Fibroblast of villous mesenchyme (primary cell): ENCODE measurements at regions not wholly inside any gene's neighbourhood (a gene's known extent, or its start where the extent isn't known, plus 50 kb on each side); places are given as distances from the start of the nearest gene placed in this dataset.

Experiments
- DNase-seq: peaks from one replicate; pipeline ENCODE4 v3.0.0-alpha.2; 2010; ENCODE audit warnings: low read depth
- H3K4me3 ChIP-seq: 2 replicates; pipeline ENCODE4 v1.5.1; 2011; ENCODE audit warnings: low read depth, mild to moderate bottlenecking, low read length
- TF ChIP-seq, protein P1 (sequence below): IDR thresholded peaks from 2 replicates; pipeline ENCODE4 v1.5.1; 2012; ENCODE audit warnings: low read depth, mild to moderate bottlenecking, low read length; ENCODE audit not compliant: insufficient read depth

- TF ChIP-seq, protein P1, sequence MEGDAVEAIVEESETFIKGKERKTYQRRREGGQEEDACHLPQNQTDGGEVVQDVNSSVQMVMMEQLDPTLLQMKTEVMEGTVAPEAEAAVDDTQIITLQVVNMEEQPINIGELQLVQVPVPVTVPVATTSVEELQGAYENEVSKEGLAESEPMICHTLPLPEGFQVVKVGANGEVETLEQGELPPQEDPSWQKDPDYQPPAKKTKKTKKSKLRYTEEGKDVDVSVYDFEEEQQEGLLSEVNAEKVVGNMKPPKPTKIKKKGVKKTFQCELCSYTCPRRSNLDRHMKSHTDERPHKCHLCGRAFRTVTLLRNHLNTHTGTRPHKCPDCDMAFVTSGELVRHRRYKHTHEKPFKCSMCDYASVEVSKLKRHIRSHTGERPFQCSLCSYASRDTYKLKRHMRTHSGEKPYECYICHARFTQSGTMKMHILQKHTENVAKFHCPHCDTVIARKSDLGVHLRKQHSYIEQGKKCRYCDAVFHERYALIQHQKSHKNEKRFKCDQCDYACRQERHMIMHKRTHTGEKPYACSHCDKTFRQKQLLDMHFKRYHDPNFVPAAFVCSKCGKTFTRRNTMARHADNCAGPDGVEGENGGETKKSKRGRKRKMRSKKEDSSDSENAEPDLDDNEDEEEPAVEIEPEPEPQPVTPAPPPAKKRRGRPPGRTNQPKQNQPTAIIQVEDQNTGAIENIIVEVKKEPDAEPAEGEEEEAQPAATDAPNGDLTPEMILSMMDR, result no peak
- H3K4me3 ChIP-seq, result no peak overlapping the region
- peak; percentile 45 for DNase-seq
Measured at GRCh38 chr13:73870036-73870741, 264.0 kb downstream of the KLF12 start.

GRCh38 chr13:73865027-73865426 lies 269.2 kb downstream of the KLF12 start:
- no peak overlapping the region for H3K4me3 ChIP-seq
- TF ChIP-seq, protein P1, result no peak
- DNase-seq, result no peak

- H3K4me3 ChIP-seq, result no peak overlapping the region
- TF ChIP-seq, protein P1, result no peak
- no peak for DNase-seq
Measured at GRCh38 chr13:73861136-73861535, 273.1 kb downstream of the KLF12 start.

- TF ChIP-seq, protein P1, result no peak
- H3K4me3 ChIP-seq, result no peak overlapping the region
- DNase-seq, result no peak
Measured at GRCh38 chr13:73860501-73860900, 273.7 kb downstream of the KLF12 start.

DNA sequence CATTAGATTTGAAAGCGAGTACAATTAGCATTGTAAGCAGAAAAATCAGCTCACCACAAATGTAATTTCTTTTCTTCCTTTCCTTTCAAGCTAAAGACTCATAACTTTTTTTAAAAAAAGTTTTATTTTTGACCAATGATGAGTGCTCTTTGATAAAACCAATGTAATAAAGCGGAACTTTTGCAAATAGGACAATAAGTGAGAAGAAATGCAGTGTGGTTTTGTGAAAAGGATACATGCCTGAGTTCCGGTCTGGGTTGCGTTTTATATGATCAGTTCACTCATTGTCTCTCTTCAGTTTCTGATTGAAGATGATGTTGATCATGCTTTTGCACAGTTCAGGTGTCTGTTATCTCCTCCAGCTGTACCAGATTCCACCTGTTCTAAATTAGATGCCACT lies 274.4 kb downstream of the KLF12 start:
- TF ChIP-seq, protein P1, result no peak
- no peak for DNase-seq
- no peak overlapping the region for H3K4me3 ChIP-seq

DNA sequence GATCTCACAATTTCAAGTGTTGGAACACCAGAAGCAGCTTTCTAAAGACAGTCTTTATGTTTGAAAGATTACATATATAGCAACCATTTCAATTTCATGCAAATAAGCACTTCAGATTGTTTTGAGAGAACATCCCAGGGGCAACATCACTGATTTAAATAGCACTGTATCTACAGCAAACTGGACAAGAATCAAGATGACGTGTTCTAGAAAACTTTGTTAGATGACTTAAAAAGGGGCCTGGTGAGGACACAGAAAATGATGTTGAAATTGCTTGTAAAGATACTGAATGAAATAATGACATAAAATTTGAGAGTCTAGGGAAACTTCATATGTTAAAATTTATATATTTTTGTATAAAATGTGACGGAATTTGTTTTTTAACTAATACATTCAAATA lies 277.1 kb downstream of the KLF12 start:
- no peak for DNase-seq
- H3K4me3 ChIP-seq, result no peak overlapping the region
- TF ChIP-seq, protein P1, result no peak

GRCh38 chr13:73851104-73851503 lies 283.1 kb downstream of the KLF12 start:
- no peak for DNase-seq
- H3K4me3 ChIP-seq, result no peak overlapping the region
- TF ChIP-seq, protein P1, result no peak
